H1 (cell line): ENCODE measurements at regions not wholly inside any gene's neighbourhood (a gene's known extent, or its start where the extent isn't known, plus 50 kb on each side); places are given as distances from the start of the nearest gene placed in this dataset.

ENCODE experiments used
- BACH1 ChIP-seq: IDR thresholded peaks from 2 replicates; pipeline ENCODE4 v1.6.1; 2012; ENCODE audit warnings: low read length, improper control_type of control experiment
- BRCA1 ChIP-seq: IDR thresholded peaks from 2 replicates; pipeline ENCODE4 v1.6.1; 2012; ENCODE audit warnings: low read depth, low read length, improper control_type of control experiment
- CTCF ChIP-seq, 3 experiments: IDR thresholded peaks; 1 replicate in 2 of 3; 2 replicates in 1 of 3; pipeline versions ENCODE4 v1.5.1 to v1.6.1; 2011; ENCODE audit warnings: low read length in 3 of 3, mild to moderate bottlenecking in 3 of 3, inconsistent platforms in 2 of 3, low read depth in 1 of 3, moderate library complexity in 1 of 3; ENCODE audit not compliant: insufficient read depth in 1 of 3; ENCODE audit errors: control extremely low read depth in 1 of 3
- EZH2 ChIP-seq: fragments of 200-600 bp; sonication (generic); IDR thresholded peaks from 2 replicates; pipeline ENCODE4 v1.7.1; 2012; ENCODE audit warnings: low read depth, mild to moderate bottlenecking, moderate library complexity, low read length, inconsistent platforms; ENCODE audit not compliant: severe bottlenecking
- GABPA ChIP-seq: IDR thresholded peaks from 2 replicates; pipeline ENCODE4 v1.6.1; 2011; ENCODE audit warnings: mild to moderate bottlenecking, low read length, moderate library complexity, borderline replicate concordance; ENCODE audit not compliant: insufficient read depth
- KDM4A ChIP-seq: IDR thresholded peaks from one replicate; pipeline ENCODE4 v1.7.1; 2012; ENCODE audit warnings: low read depth, mild to moderate bottlenecking, moderate library complexity, low read length, inconsistent platforms; ENCODE audit not compliant: severe bottlenecking
- PHF8 ChIP-seq: fragments of 200-600 bp; sonication (generic); conservative IDR thresholded peaks from 2 replicates; pipeline ENCODE4 v1.7.1; 2012; ENCODE audit warnings: low read depth, mild to moderate bottlenecking, inconsistent platforms, low read length, moderate library complexity
- POLR2A ChIP-seq, 2 experiments: IDR thresholded peaks; 1 replicate in 1 of 2; 2 replicates in 1 of 2; pipeline ENCODE4 v1.6.1; 2011; ENCODE audit warnings: low read depth in 2 of 2, low read length in 2 of 2, mild to moderate bottlenecking in 2 of 2; ENCODE audit errors: control extremely low read depth in 1 of 2
- RNF2 ChIP-seq: fragments of 200-900, 300-1000 bp; sonication (generic); IDR thresholded peaks from 2 replicates; pipeline ENCODE4 v1.7.1; 2016; ENCODE audit warnings: borderline replicate concordance, low read depth, mild to moderate bottlenecking, antibody characterized with exemption, low read length; ENCODE audit not compliant: poor library complexity, severe bottlenecking; ENCODE audit errors: missing control alignments
- SIX5 ChIP-seq: IDR thresholded peaks from 2 replicates; pipeline ENCODE4 v1.6.1; 2011; ENCODE audit warnings: mild to moderate bottlenecking, low read depth, low read length
- SP1 ChIP-seq: IDR thresholded peaks from 2 replicates; pipeline ENCODE4 v1.6.1; 2011; ENCODE audit warnings: low read depth, low read length
- TAF1 ChIP-seq: IDR thresholded peaks from 2 replicates; pipeline ENCODE4 v1.6.1; 2011; ENCODE audit warnings: mild to moderate bottlenecking, low read depth, low read length
- USF2 ChIP-seq: IDR thresholded peaks from 2 replicates; pipeline ENCODE4 v1.6.1; 2011; ENCODE audit warnings: low read length, improper control_type of control experiment
- TF ChIP-seq, protein P1 (sequence below): IDR thresholded peaks from 2 replicates; pipeline ENCODE4 v1.6.1; 2012; ENCODE audit warnings: inconsistent platforms

DNA sequence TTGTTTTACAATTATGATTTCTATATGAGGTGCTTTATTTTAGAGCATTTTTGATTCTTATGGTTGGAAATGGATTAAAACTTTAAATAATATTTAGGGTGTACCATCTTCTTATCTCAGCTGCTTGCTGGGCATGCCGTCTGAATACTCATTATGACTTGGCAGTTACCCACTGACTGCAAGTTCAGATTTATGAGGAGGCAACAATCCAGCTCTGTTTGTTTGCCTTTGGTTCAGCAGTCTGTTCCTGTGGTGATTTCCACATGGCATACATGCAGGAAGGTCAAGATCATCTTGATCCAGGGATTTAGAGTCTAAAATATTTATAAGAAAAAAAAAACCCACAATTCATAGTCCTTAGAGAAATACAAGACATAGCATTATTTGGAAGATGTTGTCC lies 1254.5 kb upstream of the NUDT12 start:
- no peak for TF ChIP-seq RNF2
- TF ChIP-seq EZH2, result no peak
- TF ChIP-seq KDM4A, result no peak
- TF ChIP-seq, protein P1, sequence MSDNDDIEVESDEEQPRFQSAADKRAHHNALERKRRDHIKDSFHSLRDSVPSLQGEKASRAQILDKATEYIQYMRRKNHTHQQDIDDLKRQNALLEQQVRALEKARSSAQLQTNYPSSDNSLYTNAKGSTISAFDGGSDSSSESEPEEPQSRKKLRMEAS, result no peak
- no peak for TF ChIP-seq PHF8
- TF ChIP-seq SIX5, result no peak
- TF ChIP-seq CTCF (IDR thresholded peaks at IDR 0.05; ENCODE audit: control extremely low read depth in 1 of 3, insufficient read depth in 1 of 3, low read depth in 1 of 3, low read length in 3 of 3), result no peak
- TF ChIP-seq BRCA1, result no peak
- no peak for TF ChIP-seq SP1
- TF ChIP-seq BACH1, result no peak
- TF ChIP-seq GABPA, result no peak
- TF ChIP-seq POLR2A (IDR thresholded peaks at IDR 0.05; ENCODE audit: control extremely low read depth in 1 of 2, low read depth in 2 of 2, low read length in 2 of 2), result no peak
- TF ChIP-seq USF2, result no peak
- no peak for TF ChIP-seq TAF1
